Stimulated activated naive CD8-positive, alpha-beta T cell treated with anti-CD3 and anti-CD28 coated beads, Interleukin-15, Interleukin-2, amounts not matched to agents 100 U/mL and 50 U/mL, for 24 hours (primary cell): ENCODE measurements at regions not wholly inside any gene's neighbourhood (a gene's known extent, or its start where the extent isn't known, plus 50 kb on each side); places are given as distances from the start of the nearest gene placed in this dataset.
A peak's percentile ranks its signal among the peaks of the same experiment; 100 is the strongest.
"Not testable (repeated sequence)": the region's sequence is repeated elsewhere in the genome, so short reads cannot be mapped to it uniquely, and the experiment has no call there.

ENCODE experiments used
- ATAC-seq: fragments of 150-1000 bp; cut with Tn5 transposase; one replicate; pipeline ENCODE4 v1.10.0; 2021
- DNase-seq: peaks from one replicate; pipeline ENCODE4 v3.0.0; 2021

GRCh38 chr4:177246641-177247584, 62.8 kb upstream of the NEIL3 start:
- no peak for DNase-seq
- no peak for ATAC-seq

- ATAC-seq (peak; percentile 92), DNase-seq (peak; percentile 70)
Observed at GRCh38 chr4:177250056-177250696, 59.5 kb upstream of the NEIL3 start.

- DNase-seq = no peak
- peak; percentile 64 for ATAC-seq
Observed at GRCh38 chr4:177251237-177251636, 58.4 kb upstream of the NEIL3 start.

GRCh38 chr4:177255359-177255758, 54.3 kb upstream of the NEIL3 start:
- ATAC-seq = no peak

GRCh38 chr4:177256950-177257349, 52.7 kb upstream of the NEIL3 start:
- ATAC-seq = no peak
- DNase-seq = no peak

More at GRCh38 chr4:177255359-177255758, 54.3 kb upstream of the NEIL3 start:
- DNase-seq = no peak

- not testable (repeated sequence) for DNase-seq, ATAC-seq
Observed at GRCh38 chr4:177259466-177259865, 50.2 kb upstream of the NEIL3 start.
